HS-5 (cell line): ENCODE measurements at regions not wholly inside any gene's neighbourhood (a gene's known extent, or its start where the extent isn't known, plus 50 kb on each side); places are given as distances from the start of the nearest gene placed in this dataset.

Experiments used
- DNase-seq: peaks from one replicate; pipeline ENCODE4 v3.0.0-alpha.2; 2012; ENCODE audit warnings: low read depth

GRCh38 chr6:138608896-138609295, 109.6 kb upstream of the NHSL1 start:
- no peak for DNase-seq

GRCh38 chr6:138609801-138610430, 110.6 kb upstream of the NHSL1 start:
- no peak for DNase-seq

DNA sequence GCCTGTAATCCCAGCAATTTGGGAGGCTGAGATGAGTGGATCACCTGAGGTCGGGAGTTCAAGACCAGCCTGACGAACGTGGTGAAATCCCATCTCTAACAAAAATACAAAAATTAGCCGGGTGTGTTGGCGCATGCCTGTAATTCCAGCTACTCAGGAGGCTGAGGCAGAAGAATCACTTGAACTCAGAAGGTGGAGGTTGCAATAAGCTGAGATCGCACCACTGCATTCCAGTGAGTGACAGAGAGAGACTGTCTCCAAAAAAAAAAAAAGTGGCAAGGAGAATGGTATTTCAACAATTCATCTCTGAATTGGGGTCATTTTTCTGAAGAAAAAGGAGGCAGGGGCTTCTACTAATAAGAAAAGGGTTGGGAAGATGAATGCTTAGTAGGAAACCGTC, 111.5 kb upstream of the NHSL1 start:
- DNase-seq = no peak

GRCh38 chr6:138614151-138614550, 114.9 kb upstream of the NHSL1 start:
- no peak for DNase-seq

DNA sequence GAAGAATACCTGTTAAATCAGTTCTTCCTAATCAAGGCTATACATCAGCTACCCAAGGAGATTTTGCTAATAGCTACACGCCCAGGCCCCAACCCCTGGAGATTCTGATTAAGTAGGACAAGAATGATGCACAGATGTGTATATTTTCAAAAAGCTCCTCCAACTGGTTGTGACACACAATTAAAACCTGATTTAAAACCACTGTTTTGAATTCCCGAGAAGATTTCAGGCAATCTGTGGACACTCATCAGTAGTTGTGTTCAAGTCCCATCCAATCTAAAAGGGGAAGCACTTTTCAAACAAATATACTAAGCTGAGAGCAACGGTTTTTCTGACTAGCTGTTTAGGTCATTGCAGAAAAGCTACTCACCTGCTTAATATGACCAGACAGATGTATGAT, 118.9 kb upstream of the NHSL1 start:
- DNase-seq = no peak

GRCh38 chr6:138620630-138621029, 121.3 kb upstream of the NHSL1 start:
- DNase-seq = no peak

GRCh38 chr6:138622967-138623366, 123.7 kb upstream of the NHSL1 start:
- no peak for DNase-seq

DNA sequence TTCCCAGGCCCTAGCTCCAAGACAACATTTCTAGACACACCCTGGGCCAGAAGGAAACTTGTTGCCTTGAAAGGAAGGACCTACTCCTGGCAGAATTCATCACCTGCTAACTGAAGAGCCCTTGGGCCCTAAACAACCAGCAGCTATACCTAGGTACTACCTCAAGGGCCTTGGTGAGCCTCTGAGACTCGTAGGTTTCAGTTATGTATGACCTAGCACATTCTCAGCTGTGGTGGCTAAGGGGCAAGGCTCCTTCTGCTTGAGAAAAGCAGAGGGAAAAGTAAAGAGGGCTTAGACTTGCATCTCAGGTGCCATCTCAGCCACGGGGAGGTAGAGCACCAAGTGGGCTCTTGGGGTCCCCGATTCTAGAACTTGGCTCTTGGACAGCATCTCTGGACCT, 132.3 kb upstream of the NHSL1 start:
- no peak for DNase-seq

- no peak for DNase-seq
These were observed 135.7 kb upstream of the CCDC28A start for GRCh38 chr6:138637822-138638221.

- no peak for DNase-seq
These were observed 135.0 kb upstream of the CCDC28A start for GRCh38 chr6:138638604-138639003.

- DNase-seq = no peak
These were observed 133.5 kb upstream of the CCDC28A start for GRCh38 chr6:138640028-138640427.

- DNase-seq = no peak
These were observed 130.4 kb upstream of the CCDC28A start for GRCh38 chr6:138643210-138643609.

DNA sequence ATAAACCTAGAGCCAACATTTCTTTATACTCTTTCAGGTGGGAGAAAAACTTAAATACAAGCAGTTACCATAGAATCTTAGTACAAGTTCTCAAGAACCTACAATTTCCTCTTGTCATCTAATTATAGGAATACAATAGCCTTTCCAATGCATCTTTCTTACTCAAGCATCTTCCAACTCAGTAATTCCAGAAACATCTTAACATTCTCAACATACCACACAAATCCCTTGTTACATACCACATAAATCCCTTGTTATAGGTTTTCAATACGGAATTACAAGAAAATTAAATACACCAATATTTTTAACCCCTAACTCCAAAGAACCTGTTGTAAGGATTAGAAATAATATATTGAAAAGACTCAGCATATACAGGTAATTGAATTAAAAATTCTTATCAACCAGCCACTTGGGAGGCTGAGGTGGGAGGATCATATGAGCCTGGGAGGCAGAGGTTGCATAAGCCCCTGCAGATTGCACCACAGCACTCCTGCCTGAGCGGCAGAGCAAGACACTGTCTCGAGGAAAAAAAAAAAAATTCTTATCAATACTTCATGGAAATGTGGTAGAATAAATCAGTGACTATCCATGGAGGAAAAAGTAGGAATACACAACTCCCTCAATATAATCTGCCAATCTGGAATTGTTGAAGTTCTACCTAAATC, 127.5 kb upstream of the CCDC28A start:
- no peak for DNase-seq

DNA sequence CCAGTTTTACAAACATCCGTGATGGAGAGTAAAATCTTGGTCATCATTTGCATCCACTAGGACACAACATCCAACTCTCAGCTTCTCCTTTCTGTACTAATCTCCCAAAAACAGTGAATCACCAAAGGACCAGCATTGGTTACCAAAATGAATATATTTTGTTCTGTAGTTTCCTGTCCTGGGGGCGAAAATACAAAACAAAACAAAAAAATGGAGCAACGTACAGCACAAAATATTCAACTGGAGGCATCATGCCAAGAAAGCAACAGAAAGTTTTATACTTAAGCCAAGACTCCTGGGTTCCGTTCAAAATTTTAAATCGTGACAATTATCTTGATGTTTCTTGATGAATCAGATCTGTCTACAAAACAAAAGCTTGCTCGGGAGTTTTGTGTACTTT, 126.6 kb upstream of the CCDC28A start:
- DNase-seq = no peak

GRCh38 chr6:138648127-138648526, 125.4 kb upstream of the CCDC28A start:
- DNase-seq = no peak

- DNase-seq = no peak
These were observed 122.1 kb upstream of the CCDC28A start for GRCh38 chr6:138651491-138651890.

GRCh38 chr6:138652824-138653223, 120.7 kb upstream of the CCDC28A start:
- no peak for DNase-seq

DNA sequence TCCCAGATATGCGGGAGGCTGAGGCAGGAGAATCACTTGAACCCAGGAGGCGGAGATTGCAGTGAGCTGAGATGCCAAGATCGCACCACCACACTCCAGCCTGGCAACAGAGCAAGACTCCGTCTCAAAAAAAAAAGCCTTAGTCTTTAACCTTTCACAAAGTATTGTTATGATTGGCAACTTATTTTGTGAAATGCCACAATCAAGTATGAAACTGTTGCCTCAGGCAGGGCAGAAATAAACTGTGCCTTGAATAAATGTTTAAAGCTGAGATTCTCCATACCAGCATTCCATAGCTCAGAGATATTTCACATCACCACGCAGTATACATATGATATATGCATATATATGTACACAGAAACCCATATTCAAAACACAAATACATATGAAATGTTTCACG, 120.1 kb upstream of the CCDC28A start:
- no peak for DNase-seq

DNA sequence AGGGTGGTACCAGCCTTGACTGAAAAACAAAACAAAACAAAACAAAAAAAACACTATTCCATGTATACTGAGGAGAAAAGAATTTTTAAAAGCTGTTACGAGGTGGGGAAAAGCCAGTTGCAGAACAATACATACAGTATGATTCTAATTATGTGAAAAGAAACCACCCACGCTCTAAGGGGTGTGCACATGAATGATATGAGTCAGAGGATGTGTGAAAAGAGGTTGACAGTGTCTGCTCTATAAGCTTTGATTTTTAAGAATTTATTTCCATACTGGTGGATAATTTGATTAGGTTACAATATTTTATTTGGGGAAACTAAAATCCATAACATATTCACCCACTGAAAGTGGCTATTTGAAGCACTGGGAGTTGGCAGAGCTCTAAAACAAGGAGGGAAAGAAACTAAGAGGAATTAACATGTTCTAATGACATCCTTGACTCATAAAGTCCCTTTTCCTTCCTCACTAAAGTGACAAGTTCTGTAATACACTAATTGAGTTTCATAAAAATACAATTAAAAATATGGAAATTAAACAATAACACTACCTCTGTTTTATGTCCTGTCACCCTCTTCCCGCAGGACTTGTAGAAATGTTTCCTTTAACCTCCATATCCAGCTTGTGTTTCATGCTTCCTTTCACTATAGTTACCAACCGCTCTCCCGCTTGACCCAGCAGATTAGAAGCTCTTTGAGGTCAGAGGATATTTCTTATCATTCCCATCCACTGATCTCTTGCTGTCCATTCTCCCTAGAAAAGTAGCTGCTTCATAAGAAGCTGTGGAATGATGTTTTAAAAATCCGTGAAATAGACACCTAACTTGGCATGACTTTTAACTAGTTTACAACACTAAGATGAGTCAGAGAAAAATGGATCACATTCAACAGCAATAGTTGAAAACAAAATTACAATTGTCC, 118.6 kb upstream of the CCDC28A start:
- no peak for DNase-seq

GRCh38 chr6:138655828-138656227, 117.7 kb upstream of the CCDC28A start:
- no peak for DNase-seq

DNA sequence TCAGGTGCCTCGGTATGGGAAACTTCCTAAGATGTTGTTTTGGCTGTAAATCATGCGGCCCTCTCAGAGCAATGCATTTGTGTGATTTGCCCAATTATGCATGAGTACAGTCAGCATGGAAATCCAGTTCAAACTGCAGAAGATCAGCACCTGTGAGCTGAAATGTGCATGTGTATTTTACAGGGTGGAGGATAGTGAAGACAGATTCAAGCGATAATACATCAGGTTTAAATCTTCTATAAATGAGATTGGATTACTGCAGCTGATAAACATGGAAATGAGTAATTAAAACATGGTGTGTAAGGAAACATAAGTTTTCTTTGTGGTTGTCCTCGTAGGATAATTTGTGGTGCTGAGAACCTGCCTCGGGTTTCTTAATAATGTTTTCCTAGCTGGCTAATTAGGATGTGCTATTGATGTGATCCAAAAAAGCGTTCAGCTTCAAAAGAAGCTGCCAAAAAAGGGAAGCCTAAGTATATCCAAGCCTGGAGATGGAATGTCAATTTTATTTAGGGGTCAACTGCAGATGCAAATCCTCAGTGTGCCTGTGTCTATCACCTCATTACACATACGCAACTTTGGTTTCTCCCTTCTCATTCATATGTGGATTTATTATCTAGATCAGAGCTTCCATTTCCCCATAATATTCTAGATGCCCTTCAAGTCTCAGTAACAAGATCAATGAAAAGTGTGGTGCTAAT, 117.1 kb upstream of the CCDC28A start:
- no peak for DNase-seq

DNA sequence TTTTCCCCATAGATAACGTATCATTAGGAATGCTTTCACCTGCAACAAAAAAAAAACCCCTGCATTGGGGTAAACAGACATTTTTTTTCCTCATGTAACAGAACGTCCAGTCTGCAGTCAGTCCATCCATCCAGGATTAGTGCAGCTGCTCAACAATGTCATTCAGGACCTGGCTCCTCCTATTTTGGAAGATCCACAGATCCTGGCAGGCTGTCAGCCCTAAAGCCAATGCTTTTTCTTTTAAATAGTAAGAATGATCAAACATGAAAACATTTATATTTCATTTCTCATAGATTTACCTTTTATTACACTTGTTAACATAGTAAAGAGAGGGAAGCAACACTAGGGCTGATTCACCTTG, 116.5 kb upstream of the CCDC28A start:
- no peak for DNase-seq

GRCh38 chr6:138659998-138660397, 113.6 kb upstream of the CCDC28A start:
- no peak for DNase-seq
